Activated effector memory CD4-positive, alpha-beta T cell treated with anti-CD3 and anti-CD28 coated beads, Interleukin-2, amount 50 U/mL, for 16 hours (primary cell): ENCODE measurements at regions not wholly inside any gene's neighbourhood (a gene's known extent, or its start where the extent isn't known, plus 50 kb on each side); places are given as distances from the start of the nearest gene placed in this dataset.
A peak's percentile ranks its signal among the peaks of the same experiment; 100 is the strongest.
"Not testable (repeated sequence)": the region's sequence is repeated elsewhere in the genome, so short reads cannot be mapped to it uniquely, and the experiment has no call there.

ENCODE experiments used
- DNase-seq: peaks from one replicate; pipeline ENCODE4 v3.0.0-alpha.2; 2020

- no peak for DNase-seq
Observed at GRCh38 chr9:108762348-108763055, 93.3 kb downstream of the ACTL7B start.

DNA sequence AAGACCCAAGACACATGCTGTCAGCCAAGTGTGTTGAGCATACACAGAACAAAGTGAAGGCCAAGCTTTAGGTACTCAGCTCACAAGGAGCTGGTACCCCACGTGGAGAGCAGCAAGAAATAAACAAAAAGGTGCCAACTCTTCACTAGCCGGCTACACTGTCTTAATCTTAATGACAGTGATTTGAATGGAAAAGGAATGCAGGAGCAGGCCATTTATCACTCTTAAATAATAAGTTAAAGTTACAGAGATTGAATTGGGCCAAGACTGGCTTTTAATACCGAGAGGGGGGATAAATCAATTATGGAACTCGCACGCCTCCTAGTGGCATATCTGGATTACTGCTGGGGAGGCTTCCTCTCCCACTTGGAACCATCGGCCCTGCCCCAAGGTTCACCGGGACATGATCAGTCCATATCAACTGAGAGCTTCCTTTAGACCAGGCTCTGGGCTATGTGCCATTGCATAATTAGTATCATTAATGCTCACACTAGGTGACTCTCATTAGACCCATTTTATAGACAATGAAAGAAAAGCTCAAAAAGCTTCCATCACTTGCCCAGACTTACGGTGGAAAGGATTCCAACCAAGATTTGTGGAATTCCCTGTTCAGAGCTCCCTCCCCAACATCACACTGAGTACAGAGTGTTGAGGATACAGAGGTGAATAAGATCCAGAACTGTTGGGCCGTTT lies 94.0 kb downstream of the ACTL7B start:
- peak; percentile 65 for DNase-seq

DNA sequence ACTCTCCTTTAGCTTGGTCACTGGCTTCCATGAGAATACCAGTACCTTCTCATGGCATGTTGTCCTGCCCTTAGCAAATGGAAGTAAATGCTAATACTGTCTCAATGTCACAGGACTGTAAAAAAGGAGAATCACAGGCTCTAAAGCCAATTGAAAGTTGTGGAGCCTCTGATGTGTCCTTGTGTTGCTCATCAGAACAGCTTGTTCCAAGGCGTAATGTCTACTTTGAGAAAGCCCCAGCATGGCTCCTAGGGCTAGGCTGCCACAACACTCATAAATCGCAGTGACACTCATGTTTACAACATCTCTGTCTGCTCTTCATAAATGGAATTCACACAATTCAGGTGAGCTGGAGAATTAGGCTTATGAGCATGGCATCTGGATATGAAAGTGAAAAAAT lies 94.9 kb downstream of the ACTL7B start:
- no peak for DNase-seq

DNA sequence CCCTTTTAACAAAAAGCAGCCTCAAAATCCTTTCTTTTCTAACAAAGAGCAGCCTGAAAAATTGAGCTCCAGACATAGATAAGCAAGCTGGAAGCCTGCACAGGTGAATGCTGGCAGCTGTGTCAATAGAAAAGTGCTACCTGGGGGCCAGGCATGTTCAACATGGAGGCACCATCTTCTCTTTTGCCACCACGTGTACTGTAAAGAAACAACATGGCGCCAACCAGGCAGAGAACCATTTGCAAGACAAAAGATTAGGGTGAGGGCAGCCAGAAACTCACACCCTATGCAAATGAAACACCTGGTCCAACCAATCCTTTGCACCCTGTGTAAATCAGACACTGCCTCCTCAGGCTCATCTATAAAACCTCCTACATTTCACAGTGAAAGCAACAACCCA lies 96.0 kb downstream of the ACTL7B start:
- DNase-seq, result no peak

DNA sequence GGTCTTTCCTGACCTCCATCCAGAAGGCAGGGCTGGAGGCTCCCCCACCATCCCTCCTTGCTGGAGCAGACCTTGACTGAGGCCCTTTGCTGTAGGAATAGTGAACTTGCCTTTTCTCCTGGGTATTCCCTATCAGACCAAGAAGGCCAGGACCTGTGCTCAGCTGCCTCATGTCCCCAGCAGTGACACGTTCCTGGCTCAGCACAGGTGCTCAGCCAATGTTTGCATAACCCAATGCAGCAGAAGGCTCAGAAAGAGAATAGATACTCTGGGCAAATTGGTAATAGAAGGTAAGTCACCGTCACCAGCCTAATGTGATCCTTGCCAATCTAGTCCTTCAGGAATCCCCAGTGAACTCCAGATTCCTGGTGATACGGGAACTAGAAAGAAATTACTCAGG lies 96.4 kb downstream of the ACTL7B start:
- DNase-seq, result no peak

GRCh38 chr9:108756746-108757490 lies 98.9 kb downstream of the ACTL7B start:
- DNase-seq, result no peak

GRCh38 chr9:108755979-108756378 lies 99.8 kb downstream of the ACTL7B start:
- DNase-seq, result no peak

- DNase-seq, result no peak
Observed at GRCh38 chr9:108751369-108751768, 104.4 kb downstream of the ACTL7B start.

- no peak for DNase-seq
Observed at GRCh38 chr9:108750661-108751215, 105.0 kb downstream of the ACTL7B start.

DNA sequence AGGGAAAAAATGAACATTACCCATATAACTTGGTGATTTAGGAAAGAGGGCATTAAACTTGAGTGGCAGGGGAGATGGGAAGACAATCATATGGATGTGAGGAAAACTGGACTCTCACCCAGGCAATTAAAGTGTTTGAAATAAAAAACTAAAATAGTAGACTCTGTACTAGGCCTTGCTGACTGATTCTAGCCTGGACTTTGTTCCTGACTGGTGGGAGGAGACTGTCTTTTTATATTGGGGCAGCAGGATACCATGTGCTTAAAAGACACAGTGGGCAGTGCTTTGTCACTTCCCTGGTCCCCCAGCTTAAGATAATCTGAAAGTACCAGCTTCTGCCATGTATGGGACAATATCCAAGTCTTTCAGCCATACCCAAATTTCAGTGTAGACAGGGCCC lies 107.0 kb downstream of the ACTL7B start:
- no peak for DNase-seq

- no peak for DNase-seq
Observed at GRCh38 chr9:108746864-108747263, 108.9 kb downstream of the ACTL7B start.

DNA sequence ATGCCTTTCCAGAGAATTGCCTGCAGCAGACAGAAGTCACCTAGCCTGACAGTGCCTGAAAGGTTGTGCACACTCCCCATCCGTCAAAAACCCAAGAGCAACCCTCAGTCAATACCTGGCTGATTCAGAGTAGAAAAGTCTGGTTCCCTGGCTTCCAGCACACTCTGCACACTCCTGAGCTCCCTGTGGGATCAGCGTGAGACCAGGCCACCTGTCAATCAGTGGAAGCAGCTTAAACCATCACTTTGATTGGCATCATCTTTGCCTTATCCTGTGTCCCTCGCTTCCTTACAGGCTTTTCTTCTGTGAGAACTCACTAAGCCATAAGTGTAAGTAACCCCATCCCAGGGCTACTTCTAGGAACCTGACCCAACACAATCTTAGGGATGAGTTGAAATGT lies 109.8 kb downstream of the ACTL7B start:
- no peak for DNase-seq

DNA sequence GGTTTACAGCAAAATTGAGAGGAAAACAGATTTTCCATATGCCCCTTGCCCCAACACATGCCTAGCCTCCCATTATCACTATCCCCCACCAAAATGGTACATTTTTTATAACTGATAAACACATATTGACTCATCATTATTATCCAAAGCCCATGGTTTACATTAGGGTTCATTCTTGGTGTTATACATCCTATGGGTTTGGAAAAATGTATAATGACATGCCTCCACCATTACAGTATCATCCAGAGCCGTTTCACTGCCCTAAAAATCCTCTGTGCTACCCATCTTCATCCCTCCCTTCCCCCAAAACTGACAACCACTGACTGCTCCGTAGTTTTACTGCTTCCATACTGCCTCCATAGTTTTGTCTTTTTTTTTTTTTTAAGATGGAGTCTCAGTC lies 111.1 kb downstream of the ACTL7B start:
- no peak for DNase-seq

GRCh38 chr9:108743901-108744371 lies 111.8 kb downstream of the ACTL7B start:
- DNase-seq, result no peak

- no peak for DNase-seq
Observed at GRCh38 chr9:108743416-108743815, 112.4 kb downstream of the ACTL7B start.

DNA sequence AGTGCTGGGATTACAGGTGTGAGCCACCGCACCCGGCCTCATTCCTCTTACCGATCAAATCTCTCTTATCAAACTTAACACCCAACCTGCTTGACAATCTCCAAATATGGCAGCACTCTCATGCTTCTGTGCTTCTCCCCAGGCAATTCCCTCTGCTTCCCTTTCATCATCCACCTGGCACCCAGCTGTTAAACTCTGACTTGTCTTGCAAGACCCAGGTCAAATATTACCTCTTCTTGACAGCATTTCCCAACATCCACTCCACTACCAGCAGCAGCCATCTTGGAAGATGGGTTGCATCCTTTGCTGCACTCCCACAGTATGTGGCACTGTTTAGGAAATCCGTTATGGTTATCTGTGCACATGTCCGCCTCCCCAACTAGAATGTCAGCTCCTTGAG lies 113.6 kb downstream of the ACTL7B start:
- no peak for DNase-seq

DNA sequence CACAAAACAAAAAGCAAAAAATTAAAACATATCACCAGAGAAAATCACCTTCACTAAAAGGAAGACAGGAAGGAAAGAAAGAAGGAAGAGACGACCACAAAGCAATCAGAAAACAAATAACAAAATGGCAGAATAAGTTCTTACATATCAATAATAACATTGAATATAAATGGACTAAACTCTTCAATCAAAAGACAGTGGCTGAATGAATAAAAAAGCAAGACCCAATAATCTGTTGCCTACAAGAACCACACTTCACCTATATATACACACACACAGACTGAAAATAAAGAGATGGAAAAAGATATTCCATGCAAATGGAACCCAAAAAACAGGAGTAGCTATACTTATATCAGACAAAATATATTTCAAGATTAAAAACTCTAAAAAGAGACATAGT lies 124.5 kb downstream of the ACTL7B start:
- not testable (repeated sequence) for DNase-seq

- DNase-seq, result no peak
Observed at GRCh38 chr9:108727580-108728111, 128.1 kb downstream of the ACTL7B start.

- DNase-seq, result no peak
Observed at GRCh38 chr9:108724652-108725051, 131.1 kb downstream of the ACTL7B start.

GRCh38 chr9:108724122-108724521 lies 131.7 kb downstream of the ACTL7B start:
- no peak for DNase-seq

- no peak for DNase-seq
Observed at GRCh38 chr9:108722396-108722795, 133.4 kb downstream of the ACTL7B start.

DNA sequence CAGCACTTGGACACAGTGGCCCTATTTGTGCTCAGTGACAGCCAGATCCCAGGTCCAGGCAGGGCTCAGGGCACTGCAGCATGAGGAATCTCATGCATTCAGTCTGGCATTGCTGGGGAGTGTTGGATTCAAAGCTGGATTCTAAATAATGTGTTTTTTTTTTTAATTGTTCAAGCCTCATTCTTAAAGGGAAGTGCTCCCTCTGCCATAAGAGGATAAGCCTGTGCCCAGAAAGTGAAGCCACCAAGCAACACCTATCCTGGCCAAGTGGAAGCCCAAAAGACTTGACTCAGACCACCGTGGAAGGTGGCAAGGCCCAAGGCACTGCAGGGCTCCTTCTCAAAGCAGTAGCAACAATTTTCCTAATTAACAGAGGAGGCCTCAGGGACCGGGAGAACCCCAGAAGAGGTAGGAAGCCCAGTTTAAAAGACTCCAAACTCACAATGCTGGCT lies 135.6 kb downstream of the ACTL7B start:
- DNase-seq, result no peak

GRCh38 chr9:108710424-108710823 lies 145.4 kb downstream of the ACTL7B start:
- DNase-seq, result no peak
